Endothelial cell of umbilical vein (primary cell): ENCODE measurements at regions not wholly inside any gene's neighbourhood (a gene's known extent, or its start where the extent isn't known, plus 50 kb on each side); places are given as distances from the start of the nearest gene placed in this dataset.

Experiments used
- BruUV-seq: library from RNA; stranded (reverse); fragments of 400-500 nt; replicated peaks from 2 replicates; lab custom pipeline; 2021; lab: Mats Ljungman, UMichigan
- CTCF ChIA-PET: fragments of 300-600, 350-600 bp; sonication (Branson Sonifier 250); formaldehyde crosslinking; loops from one replicate; lab custom pipeline; 2021; ENCODE audit warnings: antibody characterized with exemption, inconsistent platforms; lab: Charles Lee
- POLR2A ChIA-PET: fragments of 300-600, 350-600 bp; sonication (Branson Sonifier 250); formaldehyde crosslinking; loops from one replicate; lab custom pipeline; 2021; ENCODE audit warnings: antibody characterized with exemption, inconsistent platforms; lab: Charles Lee
- DNase-seq: peaks from one replicate; pipeline ENCODE4 v3.0.0-alpha.2; 2011; ENCODE audit warnings: low read depth, low spot score
- FAIRE-seq: peaks from 2 replicates; lab custom pipeline; 2011; peaks lifted over from hg19 to GRCh38; lab: Jason Lieb, UNC
- H2AFZ ChIP-seq: 2 replicates; pipeline ENCODE4 v1.6.0; 2012; ENCODE audit warnings: low read depth, low read length, control low read depth, inconsistent platforms
- H3K27ac ChIP-seq: 2 replicates; pipeline ENCODE4 v1.5.1; 2011; ENCODE audit warnings: low read depth, mild to moderate bottlenecking, control low read depth, low read length, moderate library complexity; ENCODE audit not compliant: insufficient read depth
- H3K27me3 ChIP-seq, 2 experiments: 2 replicates each; pipeline versions ENCODE4 v1.6.0 to v1.6.1; 2011; ENCODE audit warnings: low read length in 2 of 2, mixed read lengths in 1 of 2; ENCODE audit not compliant: control insufficient read depth in 2 of 2, insufficient read depth in 2 of 2
- H3K36me3 ChIP-seq, 2 experiments: 2 replicates in 1 of 2; 3 replicates in 1 of 2; pipeline ENCODE4 v1.5.1; 2011; ENCODE audit warnings: low read length in 2 of 2, mild to moderate bottlenecking in 1 of 2, moderate library complexity in 1 of 2; ENCODE audit not compliant: control insufficient read depth in 2 of 2, insufficient read depth in 2 of 2; ENCODE audit errors: extremely low read depth in 1 of 2
- H3K4me1 ChIP-seq: 3 replicates; pipeline ENCODE4 v1.5.1; 2011; ENCODE audit warnings: mild to moderate bottlenecking, low read length; ENCODE audit not compliant: control insufficient read depth, insufficient read depth; ENCODE audit errors: extremely low read depth
- H3K4me2 ChIP-seq: 2 replicates; pipeline ENCODE4 v1.6.1; 2011; ENCODE audit warnings: low read length, control low read depth, mixed read lengths; ENCODE audit not compliant: insufficient read depth
- H3K4me3 ChIP-seq, 3 experiments: fragments of 200-600 bp in 1 of 3; sonication (generic), shearing (Covaris generic) in 1 of 3; replicated peaks in 1 of 3; 2 replicates each; pipeline ENCODE4 v1.5.1; 2011 to 2016; ENCODE audit warnings: control low read depth in 3 of 3, low read length in 3 of 3, mild to moderate bottlenecking in 2 of 3, inconsistent platforms in 1 of 3, low read depth in 1 of 3, moderate library complexity in 1 of 3; ENCODE audit not compliant: insufficient read depth in 1 of 3
- H3K79me2 ChIP-seq: 2 replicates; pipeline ENCODE4 v1.6.0; 2012; ENCODE audit warnings: low read length, inconsistent platforms; ENCODE audit not compliant: control insufficient read depth, insufficient read depth
- H3K9ac ChIP-seq: replicated peaks from 2 replicates; pipeline ENCODE3; 2011; ENCODE audit warnings: low read length, control low read depth; ENCODE audit not compliant: insufficient read depth; ENCODE audit errors: extremely low read depth
- H3K9me1 ChIP-seq: replicated peaks from 3 replicates; pipeline ENCODE4 v1.6.0; 2011; ENCODE audit warnings: mild to moderate bottlenecking, low read length; ENCODE audit not compliant: control insufficient read depth, insufficient read depth; ENCODE audit errors: extremely low read depth
- H3K9me3 ChIP-seq: replicated peaks from 2 replicates; pipeline ENCODE4 v1.5.1; 2012; ENCODE audit warnings: low read length, inconsistent platforms; ENCODE audit not compliant: control insufficient read depth, insufficient read depth
- H4K20me1 ChIP-seq: replicated peaks from 2 replicates; pipeline ENCODE3; 2011; ENCODE audit warnings: mild to moderate bottlenecking, low read length; ENCODE audit not compliant: control insufficient read depth, insufficient read depth; ENCODE audit errors: extremely low read depth
- EZH2 ChIP-seq: IDR thresholded peaks from 2 replicates; pipeline ENCODE4 v1.6.1; 2012; ENCODE audit warnings: borderline replicate concordance, low read depth, mild to moderate bottlenecking, moderate library complexity, low read length, inconsistent platforms; ENCODE audit not compliant: severe bottlenecking
- FOS ChIP-seq: IDR thresholded peaks from 2 replicates; pipeline ENCODE4 v1.6.1; 2011; ENCODE audit warnings: mild to moderate bottlenecking, low read length, moderate library complexity, borderline replicate concordance; ENCODE audit not compliant: insufficient read depth
- GATA2 ChIP-seq: IDR thresholded peaks from 2 replicates; pipeline ENCODE4 v1.7.0; 2011; ENCODE audit warnings: low read depth, mild to moderate bottlenecking, moderate library complexity, mixed read lengths, low read length; ENCODE audit not compliant: insufficient read length, insufficient read depth
- JUN ChIP-seq: IDR thresholded peaks from 2 replicates; pipeline ENCODE4 v1.6.1; 2011; ENCODE audit warnings: borderline replicate concordance, low read depth; ENCODE audit not compliant: insufficient read length, insufficient read depth
- MYC ChIP-seq: IDR thresholded peaks from one replicate; pipeline ENCODE4 v1.6.1; 2011; ENCODE audit warnings: mild to moderate bottlenecking, low read depth, low read length
- POLR2A ChIP-seq: IDR thresholded peaks from 2 replicates; pipeline ENCODE4 v1.6.1; 2012; ENCODE audit warnings: low read depth, mild to moderate bottlenecking, control low read depth, low read length
- POLR2AphosphoS5 ChIP-seq: IDR thresholded peaks from 2 replicates; pipeline ENCODE4 v1.6.1; 2012; ENCODE audit warnings: low read depth, mild to moderate bottlenecking, control low read depth, low read length, moderate library complexity; ENCODE audit not compliant: insufficient read depth
- dilution Hi-C: fragments of 300-500 bp; cut with MboI; formaldehyde crosslinking; loops from one replicate; pipeline ENCODE4 v1.15.0; 2019; ENCODE audit warnings: low sequenced_read_pairs; ENCODE audit not compliant: extremely low pct_ligation_motif_present
- intact Hi-C: fragments of 100-400 bp; cut with micrococcal nuclease; formaldehyde crosslinking; loops from one replicate; pipeline ENCODE4 v1.10.0; 2022
- TF ChIP-seq, protein P1 (sequence below): IDR thresholded peaks from 2 replicates; pipeline ENCODE4 v1.6.1; 2011; ENCODE audit not compliant: insufficient read depth, insufficient read length
- TF ChIP-seq, protein P2 (sequence below), 2 donors: IDR thresholded peaks; 1 replicate in 1 of 2; 2 replicates in 1 of 2; pipeline ENCODE4 v1.5.1; 2011; ENCODE audit warnings: low read length in 2 of 2, mild to moderate bottlenecking in 2 of 2, moderate library complexity in 2 of 2, control low read depth in 1 of 2, inconsistent platforms in 1 of 2, low read depth in 1 of 2; ENCODE audit not compliant: insufficient read depth in 1 of 2; ENCODE audit errors: extremely low read depth in 1 of 2

DNA sequence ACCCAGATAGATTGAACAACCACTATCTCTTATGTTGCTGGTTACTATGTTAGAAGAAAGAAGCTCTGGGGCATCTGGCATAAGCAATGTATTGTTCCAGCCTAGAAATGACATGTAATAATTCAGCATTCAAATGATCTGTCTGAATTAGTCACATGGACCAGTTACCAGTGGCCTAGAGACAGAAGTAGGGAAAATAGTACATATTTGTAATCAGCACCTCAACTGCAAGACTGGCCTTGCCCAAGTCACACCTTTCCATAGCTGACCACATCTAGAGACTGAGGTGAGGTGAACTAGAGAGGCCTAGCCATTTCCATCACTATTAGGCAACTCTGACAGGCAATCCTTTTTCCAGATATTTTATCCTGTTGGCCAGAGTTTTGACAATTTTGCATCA is 315.6 kb upstream of the KCND2 start:
- BruUV-seq = no TSS peak
- peaks cover 2% of the 10 kb centered on the region for H3K4me1 ChIP-seq
- intact Hi-C loops (no loop called here), dilution Hi-C loops (no loop called here)
- H3K9me3 ChIP-seq = no peaks in the 10 kb centered on the region
- H3K9me1 ChIP-seq = no peaks in the 10 kb centered on the region
- H3K79me2 ChIP-seq = no peaks in the 10 kb centered on the region
- H3K27me3 ChIP-seq = no peaks in the 10 kb centered on the region
- no peak for TF ChIP-seq EZH2
- no peak for TF ChIP-seq JUN
- TF ChIP-seq, protein P1, sequence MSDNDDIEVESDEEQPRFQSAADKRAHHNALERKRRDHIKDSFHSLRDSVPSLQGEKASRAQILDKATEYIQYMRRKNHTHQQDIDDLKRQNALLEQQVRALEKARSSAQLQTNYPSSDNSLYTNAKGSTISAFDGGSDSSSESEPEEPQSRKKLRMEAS = no peak
- TF ChIP-seq MYC = no peak
- TF ChIP-seq, protein P2, sequence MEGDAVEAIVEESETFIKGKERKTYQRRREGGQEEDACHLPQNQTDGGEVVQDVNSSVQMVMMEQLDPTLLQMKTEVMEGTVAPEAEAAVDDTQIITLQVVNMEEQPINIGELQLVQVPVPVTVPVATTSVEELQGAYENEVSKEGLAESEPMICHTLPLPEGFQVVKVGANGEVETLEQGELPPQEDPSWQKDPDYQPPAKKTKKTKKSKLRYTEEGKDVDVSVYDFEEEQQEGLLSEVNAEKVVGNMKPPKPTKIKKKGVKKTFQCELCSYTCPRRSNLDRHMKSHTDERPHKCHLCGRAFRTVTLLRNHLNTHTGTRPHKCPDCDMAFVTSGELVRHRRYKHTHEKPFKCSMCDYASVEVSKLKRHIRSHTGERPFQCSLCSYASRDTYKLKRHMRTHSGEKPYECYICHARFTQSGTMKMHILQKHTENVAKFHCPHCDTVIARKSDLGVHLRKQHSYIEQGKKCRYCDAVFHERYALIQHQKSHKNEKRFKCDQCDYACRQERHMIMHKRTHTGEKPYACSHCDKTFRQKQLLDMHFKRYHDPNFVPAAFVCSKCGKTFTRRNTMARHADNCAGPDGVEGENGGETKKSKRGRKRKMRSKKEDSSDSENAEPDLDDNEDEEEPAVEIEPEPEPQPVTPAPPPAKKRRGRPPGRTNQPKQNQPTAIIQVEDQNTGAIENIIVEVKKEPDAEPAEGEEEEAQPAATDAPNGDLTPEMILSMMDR (IDR thresholded peaks at IDR 0.05; ENCODE audit: extremely low read depth in 1 of 2, insufficient read depth in 1 of 2, low read depth in 1 of 2, low read length in 2 of 2) = no peak
- TF ChIP-seq GATA2 = no peak
- TF ChIP-seq POLR2AphosphoS5 = no peak
- no peak for TF ChIP-seq FOS
- TF ChIP-seq POLR2A = no peak
- CTCF ChIA-PET = interaction anchor here (1.0 to 2.8 kb wide), 2 partner anchors 14 to 22 kb away, joined by 3 to 11 read pairs; no protein-coding TSS in a partner anchor
- no peak overlapping the region for H3K4me3 ChIP-seq
- POLR2A ChIA-PET = no interaction called here
- H4K20me1 ChIP-seq = no peaks in the 10 kb centered on the region
- no peak overlapping the region for H2AFZ ChIP-seq
- DNase-seq (no peak), FAIRE-seq (no peak)
- H3K9ac ChIP-seq = no peak overlapping the region
- H3K4me2 ChIP-seq = no peak overlapping the region
- no peaks in the 10 kb centered on the region for H3K36me3 ChIP-seq
- H3K27ac ChIP-seq = no peak overlapping the region
